H1 (cell line): ENCODE measurements at regions not wholly inside any gene's neighbourhood (a gene's known extent, or its start where the extent isn't known, plus 50 kb on each side); places are given as distances from the start of the nearest gene placed in this dataset.

Experiments
- CTCF ChIA-PET: fragments of 300-600 bp; sonication (Branson Sonifier 250); formaldehyde crosslinking; loops from one replicate; lab custom pipeline; 2021; ENCODE audit not compliant: partially characterized antibody; lab: Charles Lee
- POLR2A ChIA-PET: fragments of 300-600 bp; sonication (Branson Sonifier 250); formaldehyde crosslinking; loops from one replicate; lab custom pipeline; 2021; ENCODE audit warnings: inconsistent platforms; ENCODE audit not compliant: partially characterized antibody; lab: Charles Lee
- DNase-seq, 2 experiments: peaks; one replicate each; pipeline versions ENCODE4 v3.0.0 to v3.0.0-alpha.2; 2010 to 2022; ENCODE audit warnings: low spot score in 2 of 2, low read depth in 1 of 2, mixed read lengths in 1 of 2
- FAIRE-seq: peaks from 2 replicates; lab custom pipeline; 2011; peaks lifted over from hg19 to GRCh38; lab: Jason Lieb, UNC
- H2AFZ ChIP-seq: 2 replicates; pipeline ENCODE4 v1.8.1; 2012; ENCODE audit warnings: low read length, inconsistent platforms
- H2AK5ac ChIP-seq: 2 replicates; pipeline ENCODE4 v1.6.1; 2013; ENCODE audit warnings: low read depth, low read length
- H2BK120ac ChIP-seq: replicated peaks from 2 replicates; pipeline ENCODE3; 2013; ENCODE audit warnings: low read depth, low read length, inconsistent platforms
- H2BK12ac ChIP-seq: 2 replicates; pipeline ENCODE4 v1.6.1; 2013; ENCODE audit warnings: low read depth, low read length
- H2BK15ac ChIP-seq: 2 replicates; pipeline ENCODE4 v1.6.1; 2013; ENCODE audit warnings: low read length
- H2BK20ac ChIP-seq: 2 replicates; pipeline ENCODE4 v1.6.1; 2013; ENCODE audit warnings: low read length
- H2BK5ac ChIP-seq: 2 replicates; pipeline ENCODE4 v1.6.1; 2013; ENCODE audit warnings: low read depth, low read length
- H3K14ac ChIP-seq: 2 replicates; pipeline ENCODE4 v1.6.1; 2013; ENCODE audit warnings: inconsistent platforms; ENCODE audit not compliant: insufficient read length
- H3K18ac ChIP-seq: 2 replicates; pipeline ENCODE4 v1.6.1; 2013; ENCODE audit warnings: low read length; ENCODE audit errors: extremely low read depth
- H3K23ac ChIP-seq: 2 replicates; pipeline ENCODE4 v1.6.1; 2013; ENCODE audit warnings: inconsistent platforms; ENCODE audit not compliant: insufficient read length
- H3K23me2 ChIP-seq: 2 replicates; pipeline ENCODE4 v1.6.1; 2013; ENCODE audit warnings: low read depth, low read length
- H3K27ac ChIP-seq: 2 replicates; pipeline ENCODE4 v1.6.1; 2011; ENCODE audit warnings: low read depth, low read length, inconsistent platforms
- H3K27me3 ChIP-seq, 4 experiments: replicated peaks in 1 of 4; 1 replicate in 1 of 4; 2 replicates in 3 of 4; pipeline versions ENCODE4 v1.6.1 to v1.8.1; 2011 to 2013; ENCODE audit warnings: low read length in 3 of 4, mild to moderate bottlenecking in 3 of 4, inconsistent platforms in 2 of 4, mixed read lengths in 2 of 4, moderate library complexity in 1 of 4; ENCODE audit not compliant: control insufficient read depth in 3 of 4, insufficient read depth in 3 of 4; ENCODE audit errors: extremely low read depth in 1 of 4
- H3K36me3 ChIP-seq, 4 experiments: 2 replicates each; pipeline versions ENCODE4 v1.6.1 to v1.8.1; 2011 to 2013; ENCODE audit warnings: mild to moderate bottlenecking in 4 of 4, low read length in 3 of 4, moderate library complexity in 2 of 4, control low read depth in 1 of 4, inconsistent platforms in 1 of 4; ENCODE audit not compliant: insufficient read depth in 4 of 4, control insufficient read depth in 2 of 4
- H3K4ac ChIP-seq: replicated peaks from 2 replicates; pipeline ENCODE3; 2013; ENCODE audit warnings: low read length, low read depth, mixed read lengths, inconsistent platforms; ENCODE audit not compliant: insufficient read length
- H3K4me1 ChIP-seq, 4 experiments: replicated peaks in 1 of 4; 1 replicate in 1 of 4; 2 replicates in 3 of 4; pipeline versions ENCODE4 v1.6.1 to v1.8.1; 2011 to 2013; ENCODE audit warnings: low read length in 3 of 4, inconsistent platforms in 2 of 4, mixed read lengths in 1 of 4; ENCODE audit not compliant: insufficient read depth in 4 of 4, control insufficient read depth in 3 of 4
- H3K4me2 ChIP-seq, 2 experiments: 2 replicates each; pipeline versions ENCODE4 v1.6.1 to v1.8.1; 2011 to 2013; ENCODE audit warnings: low read depth in 2 of 2, low read length in 2 of 2, control low read depth in 1 of 2, inconsistent platforms in 1 of 2, mild to moderate bottlenecking in 1 of 2; ENCODE audit not compliant: insufficient read depth in 1 of 2
- H3K4me3 ChIP-seq, 4 experiments: fragments of 200-600, 300-600 bp in 1 of 4; sonication (generic), shearing (Covaris generic), sonication (Bioruptor Twin) in 1 of 4; 2 replicates each; pipeline versions ENCODE4 v1.5.1 to v1.8.1; 2011 to 2016; ENCODE audit warnings: low read length in 4 of 4, low read depth in 3 of 4, control low read depth in 2 of 4, inconsistent platforms in 2 of 4, mild to moderate bottlenecking in 2 of 4, mixed read lengths in 1 of 4, moderate library complexity in 1 of 4; ENCODE audit not compliant: insufficient read depth in 2 of 4; ENCODE audit errors: extremely low read depth in 1 of 4
- H3K56ac ChIP-seq: replicated peaks from 2 replicates; pipeline ENCODE3; 2013; ENCODE audit warnings: low read depth, mild to moderate bottlenecking, mixed read lengths, low read length, inconsistent platforms; ENCODE audit not compliant: insufficient read length
- H3K79me1 ChIP-seq: 2 replicates; pipeline ENCODE4 v1.6.1; 2013; ENCODE audit warnings: low read depth, low read length, control low read depth
- H3K79me2 ChIP-seq, 2 experiments: 2 replicates each; pipeline versions ENCODE4 v1.6.1 to v1.8.1; 2012 to 2013; ENCODE audit warnings: low read length in 2 of 2, mild to moderate bottlenecking in 2 of 2, inconsistent platforms in 1 of 2; ENCODE audit not compliant: insufficient read depth in 2 of 2, control insufficient read depth in 1 of 2
- H3K9ac ChIP-seq, 4 experiments: replicated peaks in 1 of 4; 1 replicate in 1 of 4; 2 replicates in 3 of 4; pipeline versions ENCODE4 v1.6.1 to v1.8.1; 2011 to 2013; ENCODE audit warnings: low read depth in 3 of 4, low read length in 3 of 4, control low read depth in 2 of 4, mild to moderate bottlenecking in 2 of 4, moderate library complexity in 2 of 4, inconsistent platforms in 1 of 4; ENCODE audit errors: extremely low read depth in 1 of 4
- H3K9me3 ChIP-seq, 2 experiments: 2 replicates each; pipeline versions ENCODE4 v1.6.1 to v1.8.1; 2012 to 2013; ENCODE audit warnings: mild to moderate bottlenecking in 2 of 2, moderate library complexity in 2 of 2, control low read depth in 1 of 2, inconsistent platforms in 1 of 2, low read depth in 1 of 2, low read length in 1 of 2, mixed read lengths in 1 of 2; ENCODE audit not compliant: insufficient read depth in 2 of 2
- H4K20me1 ChIP-seq, 2 experiments: replicated peaks in 1 of 2; 2 replicates each; pipeline versions ENCODE3 to v1.8.1; 2011 to 2013; ENCODE audit warnings: inconsistent platforms in 2 of 2, low read length in 2 of 2, mild to moderate bottlenecking in 1 of 2; ENCODE audit not compliant: insufficient read depth in 2 of 2, control insufficient read depth in 1 of 2
- H4K5ac ChIP-seq: 2 replicates; pipeline ENCODE4 v1.6.1; 2013; ENCODE audit warnings: low read length, low read depth, mixed read lengths, inconsistent platforms; ENCODE audit not compliant: insufficient read length
- H4K8ac ChIP-seq: 2 replicates; pipeline ENCODE4 v1.8.0; 2013; ENCODE audit warnings: mild to moderate bottlenecking, moderate library complexity, low read length, inconsistent platforms; ENCODE audit not compliant: insufficient read depth; ENCODE audit errors: extremely low read depth
- H4K91ac ChIP-seq: replicated peaks from 2 replicates; pipeline ENCODE3; 2013; ENCODE audit warnings: low read length, mixed read lengths, inconsistent platforms; ENCODE audit not compliant: insufficient read length
- ASH2L ChIP-seq: fragments of 200-600, 300-600 bp; sonication (generic); IDR thresholded peaks from one replicate; pipeline ENCODE4 v1.7.1; 2017; ENCODE audit warnings: low read length
- GTF2F1 ChIP-seq: IDR thresholded peaks from 2 replicates; pipeline ENCODE4 v1.6.1; 2012; ENCODE audit warnings: low read depth, low read length, improper control_type of control experiment, borderline replicate concordance
- JUND ChIP-seq: IDR thresholded peaks from 2 replicates; pipeline ENCODE4 v1.6.1; 2011; ENCODE audit warnings: mild to moderate bottlenecking, improper control_type of control experiment, low read length
- KDM4A ChIP-seq: IDR thresholded peaks from one replicate; pipeline ENCODE4 v1.7.1; 2012; ENCODE audit warnings: low read depth, mild to moderate bottlenecking, moderate library complexity, low read length, inconsistent platforms; ENCODE audit not compliant: severe bottlenecking
- PHF8 ChIP-seq: fragments of 200-600 bp; sonication (generic); conservative IDR thresholded peaks from 2 replicates; pipeline ENCODE4 v1.7.1; 2012; ENCODE audit warnings: low read depth, mild to moderate bottlenecking, inconsistent platforms, low read length, moderate library complexity
- RNF2 ChIP-seq: fragments of 200-900, 300-1000 bp; sonication (generic); IDR thresholded peaks from 2 replicates; pipeline ENCODE4 v1.7.1; 2016; ENCODE audit warnings: borderline replicate concordance, low read depth, mild to moderate bottlenecking, antibody characterized with exemption, low read length; ENCODE audit not compliant: poor library complexity, severe bottlenecking; ENCODE audit errors: missing control alignments
- SAP30 ChIP-seq: fragments of 300-600 bp; sonication (generic); IDR thresholded peaks from 2 replicates; pipeline ENCODE4 v1.7.1; 2012; ENCODE audit warnings: low read length, moderate library complexity, mild to moderate bottlenecking, inconsistent platforms; ENCODE audit not compliant: insufficient read depth, insufficient replicate concordance
- SIRT6 ChIP-seq: IDR thresholded peaks from one replicate; pipeline ENCODE4 v1.7.1; 2012; ENCODE audit warnings: low read length, inconsistent platforms
- SRF ChIP-seq: IDR thresholded peaks from 2 replicates; pipeline ENCODE4 v1.6.1; 2011; ENCODE audit warnings: mild to moderate bottlenecking, low read depth, low read length, moderate library complexity
- WGBS, 2 experiments: shearing (Covaris generic) in 1 of 2; methylation state at CpG; one replicate each; pipeline versions ENCODE4 v1.1.6 to v1.1.7; 2013 to 2015; ENCODE audit warnings: low lambda C conversion rate in 2 of 2, mixed read lengths in 2 of 2, inconsistent platforms in 1 of 2, low coverage in 1 of 2, missing lambda C conversion rate in 1 of 2; ENCODE audit not compliant: insufficient replicate concordance in 2 of 2, insufficient coverage in 1 of 2, insufficient read length in 1 of 2; ENCODE audit errors: extremely low coverage in 1 of 2, missing lambda C conversion rate in 1 of 2; 5-methylcytosine and 5-hydroxymethylcytosine counted together
- TF ChIP-seq, protein P1 (sequence below): IDR thresholded peaks from 2 replicates; pipeline ENCODE4 v1.6.1; 2012; ENCODE audit warnings: low read length, inconsistent platforms

DNA sequence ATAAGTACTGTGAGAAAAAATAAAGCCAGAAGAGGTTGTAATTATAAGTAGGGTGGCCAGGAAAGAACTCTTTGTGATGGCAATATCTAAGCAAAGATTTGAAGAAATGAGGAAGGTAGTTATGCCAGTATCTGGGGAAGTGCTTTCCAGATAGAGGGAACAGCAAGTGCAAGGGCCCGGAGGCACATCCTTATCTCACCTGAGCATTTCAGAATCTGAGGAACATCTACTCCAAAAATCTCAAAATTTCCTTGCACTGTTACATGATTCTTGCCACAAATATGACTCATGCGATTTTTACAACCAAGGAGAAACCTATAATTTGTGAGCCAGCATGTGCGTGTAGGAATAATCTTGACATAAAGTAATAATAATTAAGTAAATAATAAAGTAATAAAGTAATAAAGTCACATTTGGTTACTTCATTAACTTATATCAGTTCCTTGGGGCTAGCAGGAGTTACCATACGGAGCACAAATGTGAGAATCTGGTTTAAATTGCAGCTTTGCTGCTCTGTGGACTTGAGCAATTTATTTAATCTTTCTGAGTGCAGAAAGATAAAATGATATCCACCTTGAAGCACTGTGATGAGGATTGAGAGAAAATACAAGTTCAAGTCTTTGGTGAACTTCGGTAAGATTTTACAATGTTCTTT lies 105.1 kb upstream of the SLC34A2 start:
- Histone ChIP-seq H3K27ac (no peak overlapping the region), H4K20me1 (no peaks in the 10 kb centered on the region), H3K79me1 (no peaks in the 10 kb centered on the region), H2AFZ (no peak overlapping the region), H3K4ac (no peak overlapping the region), H3K56ac (no peak overlapping the region), H2BK5ac (no peak overlapping the region), H4K5ac (no peak overlapping the region), H3K9ac (no peak overlapping the region), H3K4me3 (no peak overlapping the region), H3K23ac (no peak overlapping the region), H3K14ac (no peak overlapping the region), H2BK12ac (no peak overlapping the region), H3K36me3 (no peaks in the 10 kb centered on the region), H3K4me1 (no peaks in the 10 kb centered on the region), H2BK20ac (no peak overlapping the region), H3K79me2 (no peaks in the 10 kb centered on the region), H3K18ac (no peak overlapping the region), H3K4me2 (no peak overlapping the region), H3K27me3 (no peaks in the 10 kb centered on the region), H4K8ac (no peak overlapping the region), H3K23me2 (no peaks in the 10 kb centered on the region), H3K9me3 (no peaks in the 10 kb centered on the region), H2BK120ac (no peak overlapping the region), H2AK5ac (no peak overlapping the region), H2BK15ac (no peak overlapping the region), H4K91ac (no peak overlapping the region)
- FAIRE-seq (no peak), DNase-seq (no peak)
- CTCF ChIA-PET: interaction anchor here (0.6 kb wide), 1 partner anchor 71 kb away, joined by 3 read pairs; no protein-coding TSS in a partner anchor
- POLR2A ChIA-PET: interaction anchor here (1.7 kb wide), 1 partner anchor 14 kb away, joined by 4 read pairs; no protein-coding TSS in a partner anchor
- 88% methylated on average over 5 of the region's 5 CpGs; no CpG with 5 or more reads in 1 of the 2 experiments for whole genome bisulfite sequencing, 2 experiments
- TF ChIP-seq JUND: no peak
- TF ChIP-seq KDM4A: no peak
- no peak for TF ChIP-seq RNF2
- TF ChIP-seq ASH2L: no peak
- TF ChIP-seq PHF8: no peak
- TF ChIP-seq GTF2F1: no peak
- TF ChIP-seq SIRT6: no peak
- TF ChIP-seq, protein P1, sequence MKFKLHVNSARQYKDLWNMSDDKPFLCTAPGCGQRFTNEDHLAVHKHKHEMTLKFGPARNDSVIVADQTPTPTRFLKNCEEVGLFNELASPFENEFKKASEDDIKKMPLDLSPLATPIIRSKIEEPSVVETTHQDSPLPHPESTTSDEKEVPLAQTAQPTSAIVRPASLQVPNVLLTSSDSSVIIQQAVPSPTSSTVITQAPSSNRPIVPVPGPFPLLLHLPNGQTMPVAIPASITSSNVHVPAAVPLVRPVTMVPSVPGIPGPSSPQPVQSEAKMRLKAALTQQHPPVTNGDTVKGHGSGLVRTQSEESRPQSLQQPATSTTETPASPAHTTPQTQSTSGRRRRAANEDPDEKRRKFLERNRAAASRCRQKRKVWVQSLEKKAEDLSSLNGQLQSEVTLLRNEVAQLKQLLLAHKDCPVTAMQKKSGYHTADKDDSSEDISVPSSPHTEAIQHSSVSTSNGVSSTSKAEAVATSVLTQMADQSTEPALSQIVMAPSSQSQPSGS: no peak
- no peak for TF ChIP-seq SAP30
- no peak for TF ChIP-seq SRF
